Karpas-422 (cell line): ENCODE measurements at regions not wholly inside any gene's neighbourhood (a gene's known extent, or its start where the extent isn't known, plus 50 kb on each side); places are given as distances from the start of the nearest gene placed in this dataset.

Experiments used
- DNase-seq: peaks from one replicate; pipeline ENCODE4 v3.0.0-alpha.2; 2015
- H2AFZ ChIP-seq: fragments of 200-600 bp; sonication (generic); 2 replicates; pipeline ENCODE4 v1.6.1; 2014; ENCODE audit warnings: antibody characterized with exemption, low read length, mixed read lengths
- H3K27ac ChIP-seq: fragments of 200-600 bp; sonication (generic); 2 replicates; pipeline ENCODE4 v1.5.1; 2014; ENCODE audit warnings: mild to moderate bottlenecking, low read length, moderate library complexity
- H3K27me3 ChIP-seq: fragments of 200-600 bp; sonication (generic); 2 replicates; pipeline ENCODE4 v1.6.1; 2014; ENCODE audit warnings: low read length, mixed read lengths
- H3K36me3 ChIP-seq: fragments of 200-600 bp; sonication (generic); 2 replicates; pipeline ENCODE4 v1.6.1; 2014; ENCODE audit warnings: low read length, mixed read lengths; ENCODE audit not compliant: insufficient read depth
- H3K4me1 ChIP-seq: fragments of 200-600 bp; sonication (generic); 2 replicates; pipeline ENCODE4 v1.6.1; 2014; ENCODE audit warnings: mild to moderate bottlenecking, low read length, mixed read lengths
- H3K4me2 ChIP-seq: fragments of 200-600 bp; sonication (generic); 2 replicates; pipeline ENCODE4 v1.6.1; 2014; ENCODE audit warnings: low read length, low read depth, mild to moderate bottlenecking; ENCODE audit not compliant: poor library complexity, severe bottlenecking
- H3K4me3 ChIP-seq: fragments of 200-600 bp; sonication (generic); 2 replicates; pipeline ENCODE4 v1.5.1; 2014; ENCODE audit warnings: mild to moderate bottlenecking, antibody characterized with exemption, low read length, mixed read lengths
- H3K79me2 ChIP-seq: fragments of 200-600 bp; sonication (generic); 2 replicates; pipeline ENCODE4 v1.6.1; 2014; ENCODE audit warnings: mild to moderate bottlenecking, low read length, mixed read lengths
- H3K9ac ChIP-seq: fragments of 200-600 bp; sonication (generic); 2 replicates; pipeline ENCODE4 v1.6.0; 2014; ENCODE audit warnings: low read length
- H3K9me2 ChIP-seq: fragments of 200-600 bp; sonication (generic), shearing (Covaris generic); replicated peaks from 2 replicates; pipeline ENCODE4 v1.6.0; 2014; ENCODE audit warnings: mild to moderate bottlenecking, low read length, moderate library complexity; ENCODE audit not compliant: insufficient read depth
- H3K9me3 ChIP-seq: fragments of 300-700, 200-600 bp; sonication (generic); 2 replicates; pipeline ENCODE4 v1.6.1; 2014; ENCODE audit warnings: low read length, mixed read lengths
- H4K20me1 ChIP-seq: fragments of 200-600 bp; sonication (generic); 2 replicates; pipeline ENCODE4 v1.6.1; 2014; ENCODE audit warnings: mild to moderate bottlenecking, antibody characterized with exemption, low read length, low read depth; ENCODE audit not compliant: insufficient read depth

- no peaks in the 10 kb centered on the region for H3K79me2 ChIP-seq
- H3K9me3 ChIP-seq, result no peaks in the 10 kb centered on the region
- no peaks in the 10 kb centered on the region for H4K20me1 ChIP-seq
- no peaks in the 10 kb centered on the region for H3K9me2 ChIP-seq
- no peak overlapping the region for H3K4me3 ChIP-seq
- H3K9ac ChIP-seq, result no peak overlapping the region
- no peak overlapping the region for H2AFZ ChIP-seq
- H3K4me2 ChIP-seq, result no peak overlapping the region
- peaks cover 28% of the 10 kb centered on the region for H3K4me1 ChIP-seq
- H3K27me3 ChIP-seq, result no peaks in the 10 kb centered on the region
- H3K27ac ChIP-seq, result no peak overlapping the region
- no peaks in the 10 kb centered on the region for H3K36me3 ChIP-seq
- DNase-seq, result no peak
Measured at GRCh38 chr13:40164133-40164532, 502.3 kb downstream of the FOXO1 start.

DNA sequence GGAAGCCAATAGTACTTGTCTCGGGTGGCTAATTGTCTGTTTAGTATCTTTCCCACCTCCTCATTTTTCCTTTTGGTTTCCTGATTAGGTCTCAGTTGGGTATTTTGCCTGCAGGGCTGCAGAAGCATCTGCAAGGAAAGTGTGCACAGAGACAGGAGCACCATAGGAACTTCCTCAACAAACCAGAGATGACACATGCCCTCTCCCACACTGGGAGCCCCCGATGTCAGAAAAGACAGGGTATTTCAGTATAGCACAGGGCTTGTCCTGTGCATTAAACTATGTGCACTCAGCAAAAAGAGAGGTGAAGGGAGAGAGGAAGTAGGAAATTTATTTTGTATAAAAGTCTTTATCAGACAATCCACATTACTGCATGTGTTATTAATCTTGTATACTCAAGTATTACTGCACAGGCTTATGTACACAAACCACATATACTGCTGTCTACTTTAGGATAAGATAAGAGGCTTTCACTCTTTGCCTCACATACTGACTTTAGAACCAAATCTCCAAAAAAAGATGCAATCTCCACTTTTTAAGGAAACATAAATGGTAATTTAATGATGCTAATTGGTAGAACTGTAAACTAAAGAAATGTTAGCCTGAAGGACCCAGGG is 501.0 kb downstream of the FOXO1 start:
- H3K9ac ChIP-seq, result no peak overlapping the region
- no peaks in the 10 kb centered on the region for H3K79me2 ChIP-seq
- H3K36me3 ChIP-seq, result no peaks in the 10 kb centered on the region
- peaks cover 17% of the 10 kb centered on the region for H3K4me1 ChIP-seq
- H3K9me3 ChIP-seq, result no peaks in the 10 kb centered on the region
- no peak overlapping the region for H2AFZ ChIP-seq
- H3K27ac ChIP-seq, result no peak overlapping the region
- H3K4me2 ChIP-seq, result no peak overlapping the region
- no peak for DNase-seq
- no peaks in the 10 kb centered on the region for H3K27me3 ChIP-seq
- H4K20me1 ChIP-seq, result no peaks in the 10 kb centered on the region
- H3K4me3 ChIP-seq, result no peak overlapping the region
- H3K9me2 ChIP-seq, result no peaks in the 10 kb centered on the region

GRCh38 chr13:40167327-40167726 is 499.1 kb downstream of the FOXO1 start:
- no peak for DNase-seq
- Histone ChIP-seq H4K20me1 (no peaks in the 10 kb centered on the region), H3K36me3 (no peaks in the 10 kb centered on the region), H3K4me2 (no peak overlapping the region), H2AFZ (no peak overlapping the region), H3K4me1 (no peaks in the 10 kb centered on the region; the same call in 1 of the 2 replicates), H3K9me2 (no peaks in the 10 kb centered on the region), H3K27me3 (no peaks in the 10 kb centered on the region), H3K9ac (no peak overlapping the region), H3K27ac (no peak overlapping the region), H3K79me2 (no peaks in the 10 kb centered on the region), H3K4me3 (no peak overlapping the region), H3K9me3 (no peaks in the 10 kb centered on the region)

DNA sequence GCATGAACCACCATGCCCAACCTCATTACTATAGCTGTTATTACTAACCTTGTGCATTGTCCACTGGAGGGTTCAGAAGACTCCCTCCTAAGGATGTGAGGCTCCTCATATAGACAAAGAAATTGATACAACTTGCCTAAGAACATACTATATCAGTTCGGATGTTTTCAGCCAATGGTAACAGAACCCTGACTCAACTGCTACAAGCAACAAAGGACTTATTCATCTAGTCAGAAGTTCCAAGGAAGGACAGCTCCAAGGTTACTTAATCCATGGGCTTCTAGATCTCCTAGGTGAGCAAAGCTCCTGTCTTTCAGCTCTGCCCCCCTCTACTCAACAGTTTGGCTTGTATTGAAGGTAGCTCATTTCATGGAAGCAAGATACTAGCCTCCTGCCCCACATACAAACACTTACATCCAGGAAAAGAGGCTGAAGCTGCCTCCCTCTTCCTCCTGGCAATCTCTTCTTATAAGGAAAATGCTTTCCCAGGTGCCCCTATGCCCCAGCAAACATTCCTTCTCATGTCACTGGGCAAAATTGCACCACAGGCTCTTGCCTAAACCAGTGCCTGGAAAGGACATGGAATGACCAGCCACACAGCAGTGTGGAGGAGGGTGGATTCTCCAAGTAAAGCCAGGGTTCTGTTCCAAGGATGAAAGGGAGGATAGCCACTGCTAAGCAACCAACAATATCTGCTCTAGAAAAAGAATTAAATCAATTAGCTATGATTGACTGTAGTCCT is 497.8 kb downstream of the FOXO1 start:
- H3K27me3 ChIP-seq, result no peaks in the 10 kb centered on the region
- no peak overlapping the region for H3K27ac ChIP-seq
- no peak for DNase-seq
- H3K9ac ChIP-seq, result no peak overlapping the region
- no peaks in the 10 kb centered on the region; the same call in 1 of the 2 replicates for H3K4me1 ChIP-seq
- no peaks in the 10 kb centered on the region for H3K79me2 ChIP-seq
- no peaks in the 10 kb centered on the region for H3K9me2 ChIP-seq
- no peaks in the 10 kb centered on the region for H4K20me1 ChIP-seq
- H3K36me3 ChIP-seq, result no peaks in the 10 kb centered on the region
- H2AFZ ChIP-seq, result no peak overlapping the region
- H3K4me3 ChIP-seq, result no peak overlapping the region
- H3K9me3 ChIP-seq, result no peaks in the 10 kb centered on the region
- H3K4me2 ChIP-seq, result no peak overlapping the region

GRCh38 chr13:40169476-40169875 is 497.0 kb downstream of the FOXO1 start:
- Histone ChIP-seq H3K9ac (no peak overlapping the region), H3K27ac (no peak overlapping the region)

GRCh38 chr13:40170091-40170490 is 496.4 kb downstream of the FOXO1 start:
- Histone ChIP-seq H3K27me3 (no peaks in the 10 kb centered on the region), H3K9me3 (no peaks in the 10 kb centered on the region), H3K9me2 (no peaks in the 10 kb centered on the region), H3K4me3 (no peak overlapping the region), H2AFZ (no peak overlapping the region), H3K36me3 (no peaks in the 10 kb centered on the region), H3K4me2 (no peak overlapping the region), H3K27ac (no peak overlapping the region), H4K20me1 (no peaks in the 10 kb centered on the region), H3K79me2 (no peaks in the 10 kb centered on the region), H3K4me1 (no peaks in the 10 kb centered on the region; the same call in 1 of the 2 replicates), H3K9ac (no peak overlapping the region)
- DNase-seq, result no peak

More at GRCh38 chr13:40169476-40169875, 497.0 kb downstream of the FOXO1 start:
- H3K27me3 ChIP-seq, result no peaks in the 10 kb centered on the region
- no peaks in the 10 kb centered on the region for H3K36me3 ChIP-seq
- H2AFZ ChIP-seq, result no peak overlapping the region
- H3K4me1 ChIP-seq, result no peaks in the 10 kb centered on the region; the same call in 1 of the 2 replicates
- H3K4me3 ChIP-seq, result no peak overlapping the region
- no peaks in the 10 kb centered on the region for H3K9me3 ChIP-seq
- no peak for DNase-seq
- no peaks in the 10 kb centered on the region for H3K79me2 ChIP-seq
- H3K4me2 ChIP-seq, result no peak overlapping the region
- H4K20me1 ChIP-seq, result no peaks in the 10 kb centered on the region
- H3K9me2 ChIP-seq, result no peaks in the 10 kb centered on the region

DNA sequence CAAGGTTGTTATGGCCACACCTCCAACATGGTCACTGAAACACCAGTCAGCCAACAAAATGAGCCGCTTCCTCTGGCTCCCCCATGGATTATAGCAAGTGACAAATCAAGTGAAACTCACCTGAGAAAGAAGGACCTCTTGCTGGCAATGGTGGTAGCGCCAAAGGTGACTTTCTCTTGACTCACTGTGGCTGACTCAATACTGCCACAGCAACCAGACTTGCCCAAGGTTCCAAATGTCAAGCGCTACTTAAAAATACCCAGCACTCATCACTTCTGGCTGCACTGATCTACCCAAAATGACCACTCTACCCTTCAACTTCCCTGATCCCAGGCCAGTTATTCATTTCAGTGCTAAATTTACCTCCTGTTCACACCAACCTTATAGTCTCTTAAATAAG is 495.5 kb downstream of the FOXO1 start:
- H3K27me3 ChIP-seq, result no peaks in the 10 kb centered on the region
- no peak overlapping the region for H3K4me3 ChIP-seq

DNA sequence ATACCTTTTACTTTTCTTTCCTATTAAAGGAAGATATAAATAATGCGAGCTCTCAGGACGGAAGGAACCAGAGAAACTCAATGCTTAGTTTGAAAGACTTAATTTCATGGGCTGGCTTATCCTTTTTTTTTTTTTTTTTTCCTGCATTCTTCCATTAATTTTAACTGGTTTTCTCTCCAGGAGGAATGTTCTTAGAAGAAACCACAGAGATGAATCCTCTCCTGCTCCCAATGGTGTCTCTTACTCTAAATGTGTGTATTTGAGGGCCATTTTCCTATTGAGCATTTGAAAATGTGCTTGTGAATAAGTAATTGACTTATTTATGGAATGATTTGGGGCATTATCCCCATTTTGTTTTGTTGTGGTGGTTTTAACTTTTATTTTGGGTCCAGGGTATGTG is 494.9 kb downstream of the FOXO1 start:
- Histone ChIP-seq H3K36me3 (no peaks in the 10 kb centered on the region), H3K79me2 (no peaks in the 10 kb centered on the region), H3K9me2 (no peaks in the 10 kb centered on the region), H3K27me3 (no peaks in the 10 kb centered on the region), H3K9me3 (no peaks in the 10 kb centered on the region), H3K9ac (no peak overlapping the region), H3K4me2 (no peak overlapping the region), H3K4me3 (no peak overlapping the region), H2AFZ (no peak overlapping the region), H3K27ac (no peak overlapping the region), H4K20me1 (no peaks in the 10 kb centered on the region), H3K4me1 (no peaks in the 10 kb centered on the region)
- DNase-seq, result no peak

More for the DNA sequence above, 495.5 kb downstream of the FOXO1 start:
- no peaks in the 10 kb centered on the region for H3K4me1 ChIP-seq
- no peak overlapping the region for H3K27ac ChIP-seq
- H3K9ac ChIP-seq, result no peak overlapping the region
- H3K4me2 ChIP-seq, result no peak overlapping the region
- H3K79me2 ChIP-seq, result no peaks in the 10 kb centered on the region
- no peaks in the 10 kb centered on the region for H3K9me2 ChIP-seq
- no peaks in the 10 kb centered on the region for H4K20me1 ChIP-seq
- H3K9me3 ChIP-seq, result no peaks in the 10 kb centered on the region
- H3K36me3 ChIP-seq, result no peaks in the 10 kb centered on the region
- H2AFZ ChIP-seq, result no peak overlapping the region
- DNase-seq, result no peak
